Fibroblast of lung (primary cell): ENCODE measurements at regions not wholly inside any gene's neighbourhood (a gene's known extent, or its start where the extent isn't known, plus 50 kb on each side); places are given as distances from the start of the nearest gene placed in this dataset.

ENCODE experiments used
- CTCF ChIP-seq, 2 donors: IDR thresholded peaks in 1 of 2; conservative IDR thresholded peaks in 1 of 2; 1 replicate in 1 of 2; 2 replicates in 1 of 2; pipeline ENCODE4 v1.5.1; 2011 to 2012; ENCODE audit warnings: low read length in 2 of 2, control low read depth in 1 of 2, inconsistent platforms in 1 of 2, low read depth in 1 of 2, mild to moderate bottlenecking in 1 of 2
- EZH2 ChIP-seq: IDR thresholded peaks from 2 replicates; pipeline ENCODE4 v1.5.1; 2012; ENCODE audit warnings: low read length, control low read depth, mild to moderate bottlenecking; ENCODE audit errors: missing control alignments

- TF ChIP-seq CTCF (conservative IDR thresholded peaks at IDR 0.05 in 1 of 2, IDR thresholded peaks at IDR 0.05 in 1 of 2; ENCODE audit: low read depth in 1 of 2, low read length in 2 of 2) (no peak), EZH2 (no peak)
Measured at GRCh38 chr5:173671121-173671949, 54.9 kb upstream of the BOD1 start.
